ENCODE measurements at regions not wholly inside any gene's neighbourhood (a gene's known extent, or its start where the extent isn't known, plus 50 kb on each side); places are given as distances from the start of the nearest gene placed in this dataset.

GRCh38 chr7:12474035-12474434 lies 70.4 kb upstream of the VWDE start:
- H3K4me3 Mint-ChIP-seq (ENCODE audit: unreplicated experiment), result no peak overlapping the region
- DNase-seq (ENCODE audit: extremely low spot score, unreplicated experiment), result no peak
- H3K36me3 Mint-ChIP-seq (ENCODE audit: unreplicated experiment), result no peaks in the 10 kb centered on the region
- H3K9me3 Mint-ChIP-seq (ENCODE audit: unreplicated experiment), result no peaks in the 10 kb centered on the region
- H3K4me1 Mint-ChIP-seq (ENCODE audit: unreplicated experiment), result peaks cover 10% of the 10 kb centered on the region
- TF ChIP-seq, protein P1, sequence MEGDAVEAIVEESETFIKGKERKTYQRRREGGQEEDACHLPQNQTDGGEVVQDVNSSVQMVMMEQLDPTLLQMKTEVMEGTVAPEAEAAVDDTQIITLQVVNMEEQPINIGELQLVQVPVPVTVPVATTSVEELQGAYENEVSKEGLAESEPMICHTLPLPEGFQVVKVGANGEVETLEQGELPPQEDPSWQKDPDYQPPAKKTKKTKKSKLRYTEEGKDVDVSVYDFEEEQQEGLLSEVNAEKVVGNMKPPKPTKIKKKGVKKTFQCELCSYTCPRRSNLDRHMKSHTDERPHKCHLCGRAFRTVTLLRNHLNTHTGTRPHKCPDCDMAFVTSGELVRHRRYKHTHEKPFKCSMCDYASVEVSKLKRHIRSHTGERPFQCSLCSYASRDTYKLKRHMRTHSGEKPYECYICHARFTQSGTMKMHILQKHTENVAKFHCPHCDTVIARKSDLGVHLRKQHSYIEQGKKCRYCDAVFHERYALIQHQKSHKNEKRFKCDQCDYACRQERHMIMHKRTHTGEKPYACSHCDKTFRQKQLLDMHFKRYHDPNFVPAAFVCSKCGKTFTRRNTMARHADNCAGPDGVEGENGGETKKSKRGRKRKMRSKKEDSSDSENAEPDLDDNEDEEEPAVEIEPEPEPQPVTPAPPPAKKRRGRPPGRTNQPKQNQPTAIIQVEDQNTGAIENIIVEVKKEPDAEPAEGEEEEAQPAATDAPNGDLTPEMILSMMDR (IDR thresholded peaks at IDR 0.05), result no peak
- H3K27ac Mint-ChIP-seq (ENCODE audit: unreplicated experiment), result no peak overlapping the region
- no peaks in the 10 kb centered on the region for H3K27me3 Mint-ChIP-seq (ENCODE audit: unreplicated experiment)

DNA sequence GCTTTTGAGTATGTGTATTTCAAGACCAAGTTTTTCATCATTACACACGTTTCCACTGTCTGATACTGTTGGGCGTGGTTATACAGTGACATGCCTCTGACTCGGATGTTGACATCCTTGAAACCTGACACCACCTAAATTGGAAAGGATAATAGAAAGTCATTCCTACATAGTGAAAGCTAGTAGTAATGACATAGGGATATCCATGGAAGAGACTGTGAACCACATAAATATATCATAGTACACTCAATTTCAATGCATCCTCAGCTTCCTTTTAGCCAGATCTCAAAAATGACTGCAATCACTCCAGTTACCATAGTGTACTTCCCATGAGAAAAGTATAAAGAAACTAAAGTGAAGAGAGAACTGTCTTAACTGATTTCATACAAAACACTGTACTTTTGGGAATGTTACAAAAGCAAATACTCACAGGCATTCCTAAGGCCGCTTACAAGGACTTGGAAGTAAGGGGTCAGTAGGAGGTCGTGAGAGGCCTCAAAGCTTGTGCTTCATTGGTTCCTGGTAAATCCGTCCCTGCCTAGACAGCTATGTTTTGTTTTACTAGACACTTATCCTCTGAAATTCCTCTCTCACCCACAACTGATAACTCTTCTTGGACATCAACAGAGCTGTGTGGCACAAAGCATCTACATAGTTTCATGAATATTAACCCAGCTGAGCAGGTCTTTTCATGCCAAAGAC lies 71.8 kb upstream of the VWDE start:
- Mint-ChIP-seq H3K4me3 (ENCODE audit: unreplicated experiment) (no peak overlapping the region), H3K27ac (ENCODE audit: unreplicated experiment) (peak overlapping the region; percentile 31), H3K36me3 (ENCODE audit: unreplicated experiment) (no peaks in the 10 kb centered on the region)

DNA sequence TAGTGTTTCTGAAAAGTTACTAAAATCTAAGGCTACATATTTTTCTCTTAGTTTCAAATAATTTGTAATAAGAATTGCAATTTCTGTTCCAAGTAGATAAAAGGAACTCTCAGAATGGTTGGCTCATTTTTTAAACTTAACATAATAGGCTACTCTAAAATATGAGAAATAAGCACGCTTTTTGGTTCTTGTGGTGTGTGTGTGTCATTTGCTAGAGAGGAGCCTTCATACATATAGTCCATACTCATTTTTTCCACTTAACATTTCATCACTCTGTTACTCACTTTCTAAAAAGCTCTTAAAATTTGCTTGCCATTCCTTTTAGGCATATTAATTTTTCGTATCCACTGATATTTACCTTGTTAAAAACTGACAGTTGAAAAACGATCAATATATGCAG lies 74.0 kb upstream of the VWDE start:
- H3K4me1 Mint-ChIP-seq (ENCODE audit: unreplicated experiment), result peaks cover 10% of the 10 kb centered on the region
- TF ChIP-seq, protein P1 (IDR thresholded peaks at IDR 0.05), result no peak
- no peak overlapping the region for H3K27ac Mint-ChIP-seq (ENCODE audit: unreplicated experiment)
- no peaks in the 10 kb centered on the region for H3K27me3 Mint-ChIP-seq (ENCODE audit: unreplicated experiment)
- DNase-seq (ENCODE audit: extremely low spot score, unreplicated experiment), result no peak
- no peak overlapping the region for H3K4me3 Mint-ChIP-seq (ENCODE audit: unreplicated experiment)
- no peaks in the 10 kb centered on the region for H3K9me3 Mint-ChIP-seq (ENCODE audit: unreplicated experiment)
- H3K36me3 Mint-ChIP-seq (ENCODE audit: unreplicated experiment), result no peaks in the 10 kb centered on the region

More for the DNA sequence above, 71.8 kb upstream of the VWDE start:
- TF ChIP-seq, protein P1 (IDR thresholded peaks at IDR 0.05), result no peak
- Mint-ChIP-seq H3K9me3 (ENCODE audit: unreplicated experiment) (no peaks in the 10 kb centered on the region), H3K27me3 (ENCODE audit: unreplicated experiment) (no peaks in the 10 kb centered on the region), H3K4me1 (ENCODE audit: unreplicated experiment) (peaks cover 10% of the 10 kb centered on the region)
- DNase-seq (ENCODE audit: extremely low spot score, unreplicated experiment), result no peak

DNA sequence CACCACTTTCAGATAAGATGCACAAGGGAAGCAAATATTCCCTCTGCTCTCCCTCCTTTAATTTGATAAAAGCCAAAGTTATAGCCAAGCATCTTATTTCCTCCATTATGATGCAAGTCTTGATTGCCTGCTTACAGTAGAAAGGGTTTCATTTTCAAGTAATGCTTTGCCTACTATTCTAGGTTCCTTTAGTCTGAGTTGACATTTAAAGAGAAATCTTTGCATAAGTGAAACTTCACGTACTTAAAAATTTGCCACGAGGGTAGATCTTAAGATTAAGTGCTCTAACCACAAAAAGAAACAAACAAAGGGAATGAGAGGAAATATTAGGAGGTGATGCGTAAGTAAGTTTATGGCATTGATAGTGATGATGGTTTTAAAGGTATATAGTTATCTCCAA lies 78.1 kb upstream of the VWDE start:
- H3K27ac Mint-ChIP-seq (ENCODE audit: unreplicated experiment), result no peak overlapping the region
- no peak for DNase-seq (ENCODE audit: extremely low spot score, unreplicated experiment)
- no peaks in the 10 kb centered on the region for H3K9me3 Mint-ChIP-seq (ENCODE audit: unreplicated experiment)
- no peaks in the 10 kb centered on the region for H3K27me3 Mint-ChIP-seq (ENCODE audit: unreplicated experiment)
- no peaks in the 10 kb centered on the region for H3K36me3 Mint-ChIP-seq (ENCODE audit: unreplicated experiment)
- no peaks in the 10 kb centered on the region for H3K4me1 Mint-ChIP-seq (ENCODE audit: unreplicated experiment)
- TF ChIP-seq, protein P1 (IDR thresholded peaks at IDR 0.05), result no peak
- no peak overlapping the region for H3K4me3 Mint-ChIP-seq (ENCODE audit: unreplicated experiment)

- H3K27me3 Mint-ChIP-seq (ENCODE audit: unreplicated experiment), result peaks cover 11% of the 10 kb centered on the region
- H3K4me3 Mint-ChIP-seq (ENCODE audit: unreplicated experiment), result no peak overlapping the region
- TF ChIP-seq, protein P1 (IDR thresholded peaks at IDR 0.05), result no peak
- no peaks in the 10 kb centered on the region for H3K4me1 Mint-ChIP-seq (ENCODE audit: unreplicated experiment)
- H3K9me3 Mint-ChIP-seq (ENCODE audit: unreplicated experiment), result no peaks in the 10 kb centered on the region
- no peak for DNase-seq (ENCODE audit: extremely low spot score, unreplicated experiment)
- H3K27ac Mint-ChIP-seq (ENCODE audit: unreplicated experiment), result no peak overlapping the region
- no peaks in the 10 kb centered on the region for H3K36me3 Mint-ChIP-seq (ENCODE audit: unreplicated experiment)
These were observed 82.2 kb upstream of the VWDE start for GRCh38 chr7:12485845-12486244.
